ENCODE measurements at regions not wholly inside any gene's neighbourhood (a gene's known extent, or its start where the extent isn't known, plus 50 kb on each side); places are given as distances from the start of the nearest gene placed in this dataset.

DNA sequence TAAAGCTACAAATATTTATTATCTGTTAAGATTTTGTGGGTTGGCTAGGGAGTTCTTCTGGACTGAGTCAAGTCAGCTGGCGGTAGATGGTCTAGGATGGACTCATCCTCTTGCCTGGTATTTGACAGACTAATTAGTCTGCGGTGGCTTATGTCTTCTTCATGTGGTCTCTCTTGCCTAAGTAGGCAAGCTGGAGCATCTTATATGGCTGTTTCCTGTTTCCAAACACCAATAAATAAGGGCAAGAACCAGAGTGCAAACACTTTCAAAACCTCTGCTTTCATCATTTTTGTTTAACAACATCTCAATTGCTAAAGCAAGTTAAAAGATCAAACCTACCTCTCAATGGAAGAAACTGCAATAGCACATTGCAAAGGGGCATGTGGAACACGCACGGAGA is 484.8 kb downstream of the PTPRC start:
- TF ChIP-seq, protein P1, sequence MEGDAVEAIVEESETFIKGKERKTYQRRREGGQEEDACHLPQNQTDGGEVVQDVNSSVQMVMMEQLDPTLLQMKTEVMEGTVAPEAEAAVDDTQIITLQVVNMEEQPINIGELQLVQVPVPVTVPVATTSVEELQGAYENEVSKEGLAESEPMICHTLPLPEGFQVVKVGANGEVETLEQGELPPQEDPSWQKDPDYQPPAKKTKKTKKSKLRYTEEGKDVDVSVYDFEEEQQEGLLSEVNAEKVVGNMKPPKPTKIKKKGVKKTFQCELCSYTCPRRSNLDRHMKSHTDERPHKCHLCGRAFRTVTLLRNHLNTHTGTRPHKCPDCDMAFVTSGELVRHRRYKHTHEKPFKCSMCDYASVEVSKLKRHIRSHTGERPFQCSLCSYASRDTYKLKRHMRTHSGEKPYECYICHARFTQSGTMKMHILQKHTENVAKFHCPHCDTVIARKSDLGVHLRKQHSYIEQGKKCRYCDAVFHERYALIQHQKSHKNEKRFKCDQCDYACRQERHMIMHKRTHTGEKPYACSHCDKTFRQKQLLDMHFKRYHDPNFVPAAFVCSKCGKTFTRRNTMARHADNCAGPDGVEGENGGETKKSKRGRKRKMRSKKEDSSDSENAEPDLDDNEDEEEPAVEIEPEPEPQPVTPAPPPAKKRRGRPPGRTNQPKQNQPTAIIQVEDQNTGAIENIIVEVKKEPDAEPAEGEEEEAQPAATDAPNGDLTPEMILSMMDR (IDR thresholded peaks at IDR 0.05) = no peak
- TF ChIP-seq POLR2A (IDR thresholded peaks at IDR 0.05) (no peak), EP300 (IDR thresholded peaks at IDR 0.05) (no peak)

Measured in suprapubic skin (tissue), 3 donors.